ENCODE measurements at regions not wholly inside any gene's neighbourhood (a gene's known extent, or its start where the extent isn't known, plus 50 kb on each side); places are given as distances from the start of the nearest gene placed in this dataset.
"Not testable (repeated sequence)": the region's sequence is repeated elsewhere in the genome, so short reads cannot be mapped to it uniquely, and the experiment has no call there.

GRCh38 chr6:155881826-155882526 lies 426.3 kb upstream of the NOX3 start:
- H3K27me3 ChIP-seq = no peaks in the 10 kb centered on the region
- no peak for TF ChIP-seq CTCF (IDR thresholded peaks at IDR 0.05)
- DNase-seq = no peak
- no peaks in the 10 kb centered on the region for H3K36me3 ChIP-seq
- 55 to 74% (median 63%) methylated on average over 5 of the region's 5 CpGs for WGBS, 4 donors
- peaks cover 0 to 32% (median 5%) of the 10 kb centered on the region in 12 donors for H3K4me1 ChIP-seq
- H3K27ac ChIP-seq = no peak overlapping the region
- no peak for ATAC-seq
- no peaks in the 10 kb centered on the region for H3K9me3 ChIP-seq
- H3K4me3 ChIP-seq = no peak overlapping the region
- intact Hi-C loops (cut with DNase I) = no loop called here

- TF ChIP-seq POLR2A (IDR thresholded peaks at IDR 0.05) (no peak), CTCF (IDR thresholded peaks at IDR 0.05) (no peak)
- no peak for DNase-seq
- Histone ChIP-seq H3K9me3 (no peaks in the 10 kb centered on the region), H3K4me3 (no peak overlapping the region), H3K27me3 (no peaks in the 10 kb centered on the region), H3K36me3 (no peaks in the 10 kb centered on the region), H3K4me1 (peaks cover 0 to 32% (median 5%) of the 10 kb centered on the region in 12 donors), H3K27ac (no peak overlapping the region)
- intact Hi-C loops (cut with DNase I) = no loop called here
- ATAC-seq = peak in 3 of 4 donors; percentile 24 to 71 (median 53)
- 58 to 73% (median 60%) methylated on average over 3 of the region's 3 CpGs for WGBS, 4 donors
Observed at GRCh38 chr6:155880900-155881299, 425.3 kb upstream of the NOX3 start.

- Histone ChIP-seq H3K27ac (no peak overlapping the region), H3K36me3 (no peaks in the 10 kb centered on the region), H3K27me3 (no peaks in the 10 kb centered on the region), H3K9me3 (peaks cover 0 to 5% (median 0%) of the 10 kb centered on the region in 12 donors), H3K4me1 (no peaks in the 10 kb centered on the region), H3K4me3 (no peak overlapping the region)
- ATAC-seq (no peak), DNase-seq (no peak)
- intact Hi-C loops (cut with DNase I) = no loop called here
- no peak for TF ChIP-seq CTCF (IDR thresholded peaks at IDR 0.05)
- no peak for TF ChIP-seq POLR2A (IDR thresholded peaks at IDR 0.05)
- 87 to 92% (median 90%) methylated on average over 6 of the region's 6 CpGs for WGBS, 4 donors
Observed at GRCh38 chr6:155872961-155873360, 417.3 kb upstream of the NOX3 start.

GRCh38 chr6:155867682-155868081 lies 412.0 kb upstream of the NOX3 start:
- DNase-seq = no peak
- no peak for ATAC-seq
- no peaks in the 10 kb centered on the region for H3K36me3 ChIP-seq
- peaks cover 0 to 5% (median 0%) of the 10 kb centered on the region in 12 donors for H3K9me3 ChIP-seq
- no peak overlapping the region for H3K27ac ChIP-seq
- 90 to 94% (median 93%) methylated on average over 4 of the region's 4 CpGs for WGBS, 4 donors
- H3K27me3 ChIP-seq = no peaks in the 10 kb centered on the region
- no peaks in the 10 kb centered on the region for H3K4me1 ChIP-seq
- H3K4me3 ChIP-seq = no peak overlapping the region
- no peak for TF ChIP-seq POLR2A (IDR thresholded peaks at IDR 0.05)
- TF ChIP-seq CTCF (IDR thresholded peaks at IDR 0.05) = no peak
- intact Hi-C loops (cut with DNase I) = no loop called here

- H3K9me3 ChIP-seq = peaks cover 0 to 10% (median 0%) of the 10 kb centered on the region in 12 donors
- H3K27ac ChIP-seq; H3K36me3 ChIP-seq; H3K4me1 ChIP-seq; H3K4me3 ChIP-seq; intact Hi-C loops (cut with DNase I); ATAC-seq; H3K27me3 ChIP-seq: not testable (repeated sequence)
- DNase-seq = peak in 2 of 5 donors; percentile 13 to 39
- 94 to 98% (median 95%) methylated on average over 27 to 46 of the region's 46 CpGs for WGBS, 4 donors
Observed at GRCh38 chr6:155866676-155867390, 411.2 kb upstream of the NOX3 start.
